ENCODE measurements at regions not wholly inside any gene's neighbourhood (a gene's known extent, or its start where the extent isn't known, plus 50 kb on each side); places are given as distances from the start of the nearest gene placed in this dataset.

DNA sequence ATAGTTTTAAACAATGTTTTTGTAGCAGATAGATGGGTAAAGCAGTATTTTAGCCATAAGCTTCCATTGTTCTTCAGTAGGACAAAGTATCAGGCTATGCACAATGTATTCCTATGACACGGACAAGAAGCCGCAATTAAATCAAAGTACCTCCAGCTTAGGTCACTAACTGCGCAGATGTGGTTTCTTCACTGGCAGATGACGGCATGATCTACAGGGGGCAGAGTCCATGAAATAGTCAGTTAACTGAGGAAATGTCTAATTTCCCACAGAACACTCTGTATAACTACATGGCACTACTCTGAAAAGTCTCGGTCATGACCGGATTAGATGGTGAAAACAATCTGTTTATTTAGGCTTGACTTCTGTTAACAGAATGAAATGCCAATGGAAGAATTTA is 120.7 kb upstream of the TRPM3 start:
- TF ChIP-seq, protein P1, sequence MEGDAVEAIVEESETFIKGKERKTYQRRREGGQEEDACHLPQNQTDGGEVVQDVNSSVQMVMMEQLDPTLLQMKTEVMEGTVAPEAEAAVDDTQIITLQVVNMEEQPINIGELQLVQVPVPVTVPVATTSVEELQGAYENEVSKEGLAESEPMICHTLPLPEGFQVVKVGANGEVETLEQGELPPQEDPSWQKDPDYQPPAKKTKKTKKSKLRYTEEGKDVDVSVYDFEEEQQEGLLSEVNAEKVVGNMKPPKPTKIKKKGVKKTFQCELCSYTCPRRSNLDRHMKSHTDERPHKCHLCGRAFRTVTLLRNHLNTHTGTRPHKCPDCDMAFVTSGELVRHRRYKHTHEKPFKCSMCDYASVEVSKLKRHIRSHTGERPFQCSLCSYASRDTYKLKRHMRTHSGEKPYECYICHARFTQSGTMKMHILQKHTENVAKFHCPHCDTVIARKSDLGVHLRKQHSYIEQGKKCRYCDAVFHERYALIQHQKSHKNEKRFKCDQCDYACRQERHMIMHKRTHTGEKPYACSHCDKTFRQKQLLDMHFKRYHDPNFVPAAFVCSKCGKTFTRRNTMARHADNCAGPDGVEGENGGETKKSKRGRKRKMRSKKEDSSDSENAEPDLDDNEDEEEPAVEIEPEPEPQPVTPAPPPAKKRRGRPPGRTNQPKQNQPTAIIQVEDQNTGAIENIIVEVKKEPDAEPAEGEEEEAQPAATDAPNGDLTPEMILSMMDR (IDR thresholded peaks at IDR 0.05) = no peak
- no peak for TF ChIP-seq POLR2A (IDR thresholded peaks at IDR 0.05)

Measured in sigmoid colon (tissue), 3 donors.